Erythroblast (primary cell): ENCODE measurements at regions not wholly inside any gene's neighbourhood (a gene's known extent, or its start where the extent isn't known, plus 50 kb on each side); places are given as distances from the start of the nearest gene placed in this dataset.

Experiments used
- GATA1 ChIP-seq: IDR thresholded peaks from 2 replicates; pipeline ENCODE4 v1.6.1; 2011; ENCODE audit warnings: low read depth, mild to moderate bottlenecking, control low read depth, low read length, moderate library complexity
- POLR2A ChIP-seq: IDR thresholded peaks from 2 replicates; pipeline ENCODE4 v1.6.1; 2011; ENCODE audit warnings: mild to moderate bottlenecking, low read length

DNA sequence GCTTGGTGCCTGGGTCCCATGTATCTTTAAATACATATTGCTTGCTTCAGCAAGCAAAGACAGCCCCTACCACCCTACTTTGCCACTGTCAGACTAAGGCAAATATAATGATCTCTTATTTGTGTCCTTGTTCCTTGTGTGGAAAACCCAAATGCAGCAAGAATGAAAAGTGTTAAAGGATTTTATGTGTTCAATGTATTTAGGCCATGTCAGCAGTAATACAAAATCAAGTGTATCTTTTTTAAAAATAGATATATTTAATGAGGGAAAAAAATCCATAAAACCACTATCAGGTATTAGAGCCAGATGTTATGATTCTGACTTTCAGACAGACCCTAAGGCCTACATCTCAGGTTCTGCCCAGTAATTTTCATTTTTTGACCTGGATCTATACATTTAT lies 374.5 kb downstream of the SEC14L1 start:
- no peak for TF ChIP-seq POLR2A
- no peak for TF ChIP-seq GATA1
